Endothelial cell of umbilical vein (primary cell): ENCODE measurements at regions not wholly inside any gene's neighbourhood (a gene's known extent, or its start where the extent isn't known, plus 50 kb on each side); places are given as distances from the start of the nearest gene placed in this dataset.

ENCODE experiments used
- CTCF ChIP-seq, 2 donors: IDR thresholded peaks; 1 replicate in 1 of 2; 2 replicates in 1 of 2; pipeline ENCODE4 v1.5.1; 2011; ENCODE audit warnings: low read length in 2 of 2, mild to moderate bottlenecking in 2 of 2, moderate library complexity in 2 of 2, control low read depth in 1 of 2, inconsistent platforms in 1 of 2, low read depth in 1 of 2; ENCODE audit not compliant: insufficient read depth in 1 of 2; ENCODE audit errors: extremely low read depth in 1 of 2
- EZH2 ChIP-seq: IDR thresholded peaks from 2 replicates; pipeline ENCODE4 v1.6.1; 2012; ENCODE audit warnings: borderline replicate concordance, low read depth, mild to moderate bottlenecking, moderate library complexity, low read length, inconsistent platforms; ENCODE audit not compliant: severe bottlenecking
- JUN ChIP-seq: IDR thresholded peaks from 2 replicates; pipeline ENCODE4 v1.6.1; 2011; ENCODE audit warnings: borderline replicate concordance, low read depth; ENCODE audit not compliant: insufficient read length, insufficient read depth
- MAX ChIP-seq: IDR thresholded peaks from 2 replicates; pipeline ENCODE4 v1.6.1; 2011; ENCODE audit not compliant: insufficient read depth, insufficient read length

DNA sequence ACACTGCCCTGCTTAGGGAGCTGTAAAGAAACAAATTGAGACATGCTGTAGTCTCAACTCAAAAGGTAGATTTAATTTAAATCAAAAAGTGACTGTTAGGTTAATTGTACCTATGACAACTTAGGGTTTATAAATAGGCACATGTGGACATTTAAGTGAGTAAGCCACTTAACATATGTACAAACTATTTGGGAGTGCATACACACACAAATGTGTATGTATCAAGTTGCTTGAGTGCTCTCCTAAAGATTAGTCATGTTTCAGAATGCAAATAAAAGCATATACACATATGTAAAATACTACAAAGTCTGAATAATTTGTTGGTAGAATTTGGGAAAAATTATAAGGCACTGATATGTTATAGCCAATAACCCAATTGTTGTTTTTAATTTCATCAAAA is 1435.7 kb downstream of the LRRC4C start:
- TF ChIP-seq MAX (no peak), CTCF (IDR thresholded peaks at IDR 0.05; ENCODE audit: extremely low read depth in 1 of 2, insufficient read depth in 1 of 2, low read depth in 1 of 2, low read length in 2 of 2) (no peak), EZH2 (no peak), JUN (no peak)
